Stomach smooth muscle (tissue), 2 donors: ENCODE measurements at regions not wholly inside any gene's neighbourhood (a gene's known extent, or its start where the extent isn't known, plus 50 kb on each side); places are given as distances from the start of the nearest gene placed in this dataset.
A peak's percentile ranks its signal among the peaks of the same experiment; 100 is the strongest.

ENCODE experiments used
- H3K27ac ChIP-seq: one replicate; pipeline ENCODE4 v1.7.0; 2013; ENCODE audit warnings: mild to moderate bottlenecking, low read length, inconsistent platforms
- H3K27me3 ChIP-seq, 2 donors: one replicate each; pipeline ENCODE4 v1.7.0; 2013; ENCODE audit warnings: low read length in 2 of 2; ENCODE audit not compliant: insufficient read depth in 2 of 2, control insufficient read depth in 1 of 2
- H3K36me3 ChIP-seq, 2 donors: one replicate each; pipeline ENCODE4 v1.7.0; 2013; ENCODE audit warnings: low read length in 2 of 2; ENCODE audit not compliant: control insufficient read depth in 2 of 2, insufficient read depth in 2 of 2
- H3K4me1 ChIP-seq: one replicate; pipeline ENCODE4 v1.7.0; 2013; ENCODE audit warnings: low read length; ENCODE audit not compliant: control insufficient read depth, insufficient read depth
- H3K4me3 ChIP-seq, 2 donors: one replicate each; pipeline ENCODE4 v1.7.0; 2013; ENCODE audit warnings: low read length in 2 of 2
- H3K9ac ChIP-seq, 2 donors: one replicate each; pipeline ENCODE4 v1.7.0; 2013; ENCODE audit warnings: low read length in 2 of 2, mild to moderate bottlenecking in 1 of 2
- H3K9me3 ChIP-seq, 2 donors: one replicate each; pipeline ENCODE4 v1.7.0; 2013; ENCODE audit warnings: low read length in 2 of 2; ENCODE audit not compliant: control insufficient read depth in 2 of 2
- donor health status: healthy.
- donor health status: Pancreatic carcinoma.

- no peaks in the 10 kb centered on the region for H3K36me3 ChIP-seq
- peaks cover 0 to 2% of the 10 kb centered on the region in 2 donors for H3K27me3 ChIP-seq
- H3K4me3 ChIP-seq, result peak overlapping the region; percentile 49 to 63
- no peak overlapping the region for H3K27ac ChIP-seq
- peak overlapping the region in 1 of 2 donors; percentile 55 for H3K9ac ChIP-seq
- H3K4me1 ChIP-seq, result peaks cover 10% of the 10 kb centered on the region
- no peaks in the 10 kb centered on the region for H3K9me3 ChIP-seq
These were observed 137.0 kb upstream of the STMND1 start for GRCh38 chr6:16964553-16965499.

DNA sequence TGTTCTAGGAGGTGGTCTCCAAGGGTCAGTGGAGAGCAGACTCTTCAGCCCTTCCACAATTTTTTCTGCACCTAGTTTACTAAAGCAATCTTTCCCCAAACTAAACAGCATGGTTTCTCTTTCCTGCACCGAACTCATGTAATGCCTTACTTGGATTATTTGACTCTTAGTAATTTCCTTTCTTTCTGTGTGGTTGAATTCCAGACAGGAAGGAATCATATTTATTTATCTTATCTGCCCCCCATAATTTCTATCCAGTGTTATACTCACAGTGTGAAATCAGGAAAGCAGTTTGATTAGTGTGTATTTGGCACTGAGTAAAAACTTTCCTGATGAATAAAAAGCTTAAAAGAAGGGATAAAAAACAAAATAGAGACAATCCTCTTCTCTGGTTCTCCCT lies 140.3 kb upstream of the STMND1 start:
- Histone ChIP-seq H3K27me3 (peaks cover 0 to 2% of the 10 kb centered on the region in 2 donors), H3K9me3 (no peaks in the 10 kb centered on the region), H3K36me3 (no peaks in the 10 kb centered on the region), H3K27ac (no peak overlapping the region), H3K4me1 (peaks cover 10% of the 10 kb centered on the region), H3K9ac (no peak overlapping the region), H3K4me3 (no peak overlapping the region)

- Histone ChIP-seq H3K4me3 (no peak overlapping the region), H3K4me1 (peaks cover 7% of the 10 kb centered on the region), H3K27me3 (peaks cover 0 to 2% of the 10 kb centered on the region in 2 donors), H3K9me3 (no peaks in the 10 kb centered on the region), H3K27ac (no peak overlapping the region), H3K9ac (no peak overlapping the region), H3K36me3 (no peaks in the 10 kb centered on the region)
These were observed 142.1 kb upstream of the STMND1 start for GRCh38 chr6:16959789-16960188.

DNA sequence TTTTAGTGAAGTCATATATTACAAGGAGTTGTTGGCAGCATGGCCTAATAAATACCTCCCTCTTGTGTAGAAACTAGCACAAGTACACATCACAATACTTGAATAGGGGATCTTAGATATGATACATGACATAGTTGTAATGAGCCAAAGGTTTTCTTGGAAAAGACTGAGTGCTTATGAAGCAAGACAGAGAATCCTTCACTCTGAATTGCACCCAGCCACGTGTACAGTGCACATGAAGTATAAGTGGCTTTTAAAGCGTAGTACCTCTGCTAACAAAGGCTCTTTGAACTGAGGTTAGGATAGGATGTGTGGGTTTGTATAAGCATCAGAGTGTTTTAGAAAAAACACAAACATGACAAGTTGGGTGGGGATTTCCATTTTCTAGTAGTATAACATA lies 145.5 kb upstream of the STMND1 start:
- no peaks in the 10 kb centered on the region for H3K4me1 ChIP-seq
- no peaks in the 10 kb centered on the region for H3K27me3 ChIP-seq
- no peak overlapping the region for H3K27ac ChIP-seq
- H3K4me3 ChIP-seq, result no peak overlapping the region
- no peak overlapping the region for H3K9ac ChIP-seq
- no peaks in the 10 kb centered on the region for H3K9me3 ChIP-seq
- no peaks in the 10 kb centered on the region for H3K36me3 ChIP-seq

DNA sequence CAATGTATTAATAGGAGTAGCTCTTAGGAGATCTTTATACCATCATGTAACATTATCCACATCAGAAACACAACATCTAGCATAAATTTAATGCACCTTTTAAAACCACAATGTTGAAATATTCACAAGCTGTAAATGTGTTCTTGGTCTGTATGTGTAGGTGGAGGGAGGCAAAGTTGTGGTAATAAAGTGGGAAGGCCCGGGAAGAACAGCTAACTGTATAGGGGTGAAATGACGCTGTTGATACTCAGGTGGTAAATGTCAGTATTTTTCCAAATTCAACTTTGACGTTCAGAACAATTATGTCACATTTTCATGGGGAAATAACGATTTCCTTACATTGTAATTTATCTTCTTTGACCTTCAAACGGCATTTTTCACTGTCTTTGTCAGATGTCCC lies 146.0 kb upstream of the STMND1 start:
- Histone ChIP-seq H3K27ac (no peak overlapping the region), H3K4me3 (no peak overlapping the region), H3K4me1 (no peaks in the 10 kb centered on the region), H3K9ac (no peak overlapping the region), H3K36me3 (no peaks in the 10 kb centered on the region), H3K27me3 (no peaks in the 10 kb centered on the region), H3K9me3 (no peaks in the 10 kb centered on the region)

DNA sequence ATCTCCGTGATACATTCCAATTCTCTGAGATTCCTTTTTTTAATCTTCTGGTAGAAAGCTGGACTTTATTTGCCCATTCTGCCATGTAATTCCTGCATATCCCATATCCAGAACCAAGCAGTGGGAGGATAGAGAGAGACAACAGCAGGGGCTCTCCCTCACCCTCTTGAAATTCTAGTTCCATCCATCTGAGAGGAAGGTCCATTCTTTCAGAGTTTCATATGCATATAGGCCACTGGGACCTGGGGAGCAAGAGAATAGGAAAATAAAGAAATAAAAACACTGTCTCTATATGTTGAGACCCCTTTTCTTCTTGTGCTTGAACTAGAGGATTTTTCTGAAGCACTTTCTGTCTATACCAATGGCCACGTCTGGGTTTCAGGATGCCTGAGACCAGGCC lies 147.9 kb upstream of the STMND1 start:
- no peaks in the 10 kb centered on the region for H3K9me3 ChIP-seq
- no peaks in the 10 kb centered on the region for H3K36me3 ChIP-seq
- no peaks in the 10 kb centered on the region for H3K27me3 ChIP-seq
- no peak overlapping the region for H3K9ac ChIP-seq
- H3K27ac ChIP-seq, result no peak overlapping the region
- no peaks in the 10 kb centered on the region for H3K4me1 ChIP-seq
- no peak overlapping the region for H3K4me3 ChIP-seq

DNA sequence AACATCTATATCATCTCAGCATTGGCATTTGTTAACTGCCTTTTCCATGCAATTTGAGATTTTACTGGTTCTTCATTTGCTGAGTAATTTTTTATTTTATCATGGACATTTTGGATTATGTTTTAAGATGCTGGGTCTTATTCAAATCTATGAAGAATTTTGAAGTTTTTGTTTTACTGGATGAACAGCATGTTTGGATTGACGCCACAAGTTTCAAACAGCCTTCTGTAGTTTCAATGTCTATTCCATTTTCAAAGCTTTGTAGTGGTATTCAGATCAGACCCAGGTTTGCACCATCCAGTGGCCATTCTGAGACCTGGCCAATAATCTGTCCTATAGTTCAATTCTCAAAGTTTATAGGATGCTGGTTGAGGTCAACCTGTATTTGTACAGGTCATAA lies 148.4 kb upstream of the STMND1 start:
- H3K9me3 ChIP-seq, result no peaks in the 10 kb centered on the region
- no peaks in the 10 kb centered on the region for H3K4me1 ChIP-seq
- no peaks in the 10 kb centered on the region for H3K27me3 ChIP-seq
- no peak overlapping the region for H3K9ac ChIP-seq
- no peak overlapping the region for H3K27ac ChIP-seq
- no peak overlapping the region for H3K4me3 ChIP-seq
- no peaks in the 10 kb centered on the region for H3K36me3 ChIP-seq

DNA sequence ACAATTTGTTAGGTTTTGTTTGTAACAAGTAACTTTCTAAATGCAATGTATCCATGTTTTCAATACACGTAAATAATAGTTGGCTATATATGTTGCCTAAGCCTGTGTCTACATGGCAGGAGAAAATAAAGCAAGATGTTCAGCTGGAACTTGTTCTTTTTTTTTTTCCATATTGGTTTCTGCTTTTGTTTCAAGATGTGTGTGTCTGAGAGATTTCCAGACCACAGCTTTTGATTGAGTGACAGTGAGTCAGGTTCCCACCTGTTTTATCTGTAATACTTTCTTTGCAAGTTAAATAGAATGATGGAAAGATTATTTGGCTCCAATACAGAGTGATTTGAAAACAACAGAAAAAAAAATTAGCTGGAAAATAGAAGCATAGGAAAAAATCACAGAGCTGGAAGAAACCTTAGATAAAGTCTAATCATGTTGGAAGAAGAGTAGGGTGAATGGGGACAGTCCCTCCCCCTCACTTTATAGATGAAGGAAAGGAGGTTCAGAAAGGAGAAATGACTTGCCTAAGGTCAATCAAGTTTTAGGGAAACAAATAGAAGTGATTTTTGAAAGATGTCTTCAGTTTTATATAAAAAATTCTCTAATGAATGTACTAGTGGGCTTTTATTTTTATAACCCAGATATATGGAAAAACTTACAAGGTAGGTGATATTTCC lies 150.9 kb upstream of the STMND1 start:
- no peaks in the 10 kb centered on the region for H3K4me1 ChIP-seq
- no peak overlapping the region for H3K9ac ChIP-seq
- no peaks in the 10 kb centered on the region for H3K27me3 ChIP-seq

DNA sequence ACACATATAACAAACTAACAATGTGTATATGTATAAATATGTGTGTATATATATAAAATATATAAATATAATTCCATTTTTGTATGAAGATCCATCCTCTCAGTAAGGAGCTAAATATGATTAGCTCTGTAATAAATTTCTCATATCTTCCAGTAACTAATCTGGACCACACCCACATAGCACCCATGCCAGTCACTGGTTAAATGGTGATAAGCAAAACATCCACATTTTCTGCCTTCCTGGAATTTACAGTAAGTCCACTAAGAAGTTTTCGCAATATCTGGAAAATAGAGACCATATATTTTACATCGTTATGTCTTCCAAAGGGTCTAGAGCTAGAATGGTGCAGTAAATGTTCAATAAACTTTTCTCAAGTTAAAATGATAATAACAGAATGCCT lies 151.5 kb upstream of the STMND1 start:
- Histone ChIP-seq H3K36me3 (no peaks in the 10 kb centered on the region), H3K9ac (no peak overlapping the region), H3K9me3 (no peaks in the 10 kb centered on the region), H3K4me3 (no peak overlapping the region), H3K4me1 (no peaks in the 10 kb centered on the region), H3K27me3 (no peaks in the 10 kb centered on the region), H3K27ac (no peak overlapping the region)

More for the DNA sequence above, 150.9 kb upstream of the STMND1 start:
- Histone ChIP-seq H3K27ac (no peak overlapping the region), H3K36me3 (no peaks in the 10 kb centered on the region), H3K9me3 (no peaks in the 10 kb centered on the region), H3K4me3 (no peak overlapping the region)

- Histone ChIP-seq H3K36me3 (no peaks in the 10 kb centered on the region), H3K4me3 (no peak overlapping the region), H3K4me1 (no peaks in the 10 kb centered on the region), H3K27ac (no peak overlapping the region), H3K9ac (no peak overlapping the region), H3K27me3 (no peaks in the 10 kb centered on the region), H3K9me3 (no peaks in the 10 kb centered on the region)
These were observed 152.1 kb upstream of the STMND1 start for GRCh38 chr6:16949716-16950115.

GRCh38 chr6:16948396-16948795 lies 153.5 kb upstream of the STMND1 start:
- no peaks in the 10 kb centered on the region for H3K27me3 ChIP-seq
- H3K27ac ChIP-seq, result no peak overlapping the region
- H3K36me3 ChIP-seq, result no peaks in the 10 kb centered on the region
- no peaks in the 10 kb centered on the region for H3K4me1 ChIP-seq
- H3K9ac ChIP-seq, result no peak overlapping the region
- no peaks in the 10 kb centered on the region for H3K9me3 ChIP-seq
- H3K4me3 ChIP-seq, result no peak overlapping the region
